ENCODE measurements at regions not wholly inside any gene's neighbourhood (a gene's known extent, or its start where the extent isn't known, plus 50 kb on each side); places are given as distances from the start of the nearest gene placed in this dataset.
"Not testable (repeated sequence)": the region's sequence is repeated elsewhere in the genome, so short reads cannot be mapped to it uniquely, and the experiment has no call there.

DNA sequence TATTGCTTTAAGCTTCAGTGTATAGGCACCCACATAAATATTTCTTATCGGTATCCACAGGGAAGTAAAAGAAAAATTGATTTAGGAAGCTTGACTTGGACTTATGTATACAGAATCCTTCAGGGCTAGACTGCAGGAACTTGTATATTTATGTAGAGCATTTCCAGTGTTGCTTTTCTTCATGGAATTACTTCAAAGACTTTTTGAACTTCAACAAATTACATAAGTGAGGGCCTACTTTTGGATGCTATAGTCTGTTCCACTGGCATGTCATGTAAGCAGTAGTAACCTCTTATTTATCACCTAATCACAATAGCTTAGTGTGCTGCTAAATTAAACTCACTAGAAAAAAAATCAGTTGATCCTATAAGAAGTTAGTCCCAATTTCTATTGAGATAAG lies 557.9 kb upstream of the SLITRK6 start:
- H3K9ac ChIP-seq (ENCODE audit: low read length), result no peak overlapping the region
- H3K4me3 ChIP-seq (ENCODE audit: low read depth in 1 of 2, low read length in 2 of 2), result no peak overlapping the region
- H3K27ac ChIP-seq (ENCODE audit: low read depth, low read length), result no peak overlapping the region

DNA sequence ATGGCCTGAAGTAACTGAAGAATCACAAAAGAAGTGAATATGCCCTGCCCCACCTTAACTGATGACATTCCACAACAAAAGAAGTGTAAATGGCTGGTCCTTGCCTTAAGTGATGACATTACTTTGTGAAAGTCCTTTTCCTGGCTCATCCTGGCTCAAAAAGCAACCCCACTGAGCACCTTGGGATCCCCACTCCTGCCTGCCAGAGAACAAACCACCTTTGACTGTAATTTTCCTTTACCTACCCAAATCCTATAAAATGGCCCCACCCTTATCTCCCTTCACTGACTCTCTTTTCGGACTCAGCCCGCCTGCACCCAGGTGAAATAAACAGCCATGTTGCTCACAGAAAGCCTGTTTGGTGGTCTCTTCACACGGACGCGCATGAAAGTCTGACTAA lies 564.5 kb upstream of the SLITRK6 start:
- H3K36me3 ChIP-seq (ENCODE audit: insufficient read depth, low read length); H3K9me3 ChIP-seq (ENCODE audit: low read length); H3K27ac ChIP-seq (ENCODE audit: low read depth, low read length); H3K9ac ChIP-seq (ENCODE audit: low read length); H3K4me3 ChIP-seq (ENCODE audit: low read depth in 1 of 2, low read length in 2 of 2); H3K27me3 ChIP-seq (ENCODE audit: control insufficient read depth in 1 of 2, insufficient read depth in 2 of 2, low read length in 2 of 2); H3K4me1 ChIP-seq (ENCODE audit: insufficient read depth, low read length): not testable (repeated sequence)

More for the DNA sequence above, 557.9 kb upstream of the SLITRK6 start:
- Histone ChIP-seq H3K27me3 (ENCODE audit: control insufficient read depth in 1 of 2, insufficient read depth in 2 of 2, low read length in 2 of 2) (no peaks in the 10 kb centered on the region), H3K4me1 (ENCODE audit: insufficient read depth, low read length) (no peaks in the 10 kb centered on the region), H3K36me3 (ENCODE audit: insufficient read depth, low read length) (no peaks in the 10 kb centered on the region), H3K9me3 (ENCODE audit: low read length) (no peaks in the 10 kb centered on the region)

DNA sequence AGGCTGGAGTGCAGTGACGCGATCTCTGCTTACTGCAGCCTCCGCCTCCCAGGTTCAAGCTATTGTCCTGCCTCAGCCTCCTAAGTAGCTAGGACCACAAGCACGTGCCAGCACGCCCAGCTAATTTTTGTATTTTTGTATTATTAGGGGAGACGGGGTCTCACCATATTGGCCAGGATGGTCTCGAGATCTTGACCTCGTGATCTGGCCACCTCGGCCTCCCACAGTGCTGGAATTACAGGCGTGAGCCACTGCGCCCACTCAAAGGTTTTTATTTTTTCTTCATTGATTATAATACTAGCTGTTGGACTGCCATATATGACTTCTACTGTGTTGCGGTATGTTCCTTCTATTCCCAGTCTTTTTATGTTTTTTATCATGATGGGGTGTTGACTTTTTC lies 569.7 kb upstream of the SLITRK6 start:
- Histone ChIP-seq H3K9me3 (ENCODE audit: low read length) (no peaks in the 10 kb centered on the region), H3K36me3 (ENCODE audit: insufficient read depth, low read length) (no peaks in the 10 kb centered on the region), H3K9ac (ENCODE audit: low read length) (no peak overlapping the region), H3K27ac (ENCODE audit: low read depth, low read length) (no peak overlapping the region), H3K4me3 (ENCODE audit: low read depth in 1 of 2, low read length in 2 of 2) (no peak overlapping the region), H3K27me3 (ENCODE audit: control insufficient read depth in 1 of 2, insufficient read depth in 2 of 2, low read length in 2 of 2) (no peaks in the 10 kb centered on the region), H3K4me1 (ENCODE audit: insufficient read depth, low read length) (no peaks in the 10 kb centered on the region)

DNA sequence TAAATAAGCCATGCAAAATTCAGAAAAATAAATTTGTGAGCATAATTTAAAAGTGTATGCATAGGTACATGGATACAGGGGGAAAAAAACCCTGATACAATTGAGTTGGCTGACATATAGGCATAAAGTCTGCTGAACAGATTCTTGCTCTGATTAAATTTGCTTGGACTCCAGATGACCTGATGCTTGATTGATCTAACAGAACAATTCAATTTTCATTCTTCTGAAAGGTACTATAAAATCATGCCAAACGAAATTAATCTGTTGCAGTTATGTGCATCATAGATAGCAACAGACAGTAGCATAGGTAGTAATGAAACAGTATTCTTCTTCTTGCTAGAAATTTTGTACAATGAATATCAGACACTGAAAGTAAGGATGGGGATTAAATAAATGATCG lies 578.2 kb upstream of the SLITRK6 start:
- Histone ChIP-seq H3K4me3 (ENCODE audit: low read depth in 1 of 2, low read length in 2 of 2) (no peak overlapping the region), H3K36me3 (ENCODE audit: insufficient read depth, low read length) (no peaks in the 10 kb centered on the region), H3K9me3 (ENCODE audit: low read length) (no peaks in the 10 kb centered on the region), H3K4me1 (ENCODE audit: insufficient read depth, low read length) (no peaks in the 10 kb centered on the region), H3K27me3 (ENCODE audit: control insufficient read depth in 1 of 2, insufficient read depth in 2 of 2, low read length in 2 of 2) (no peaks in the 10 kb centered on the region), H3K27ac (ENCODE audit: low read depth, low read length) (no peak overlapping the region), H3K9ac (ENCODE audit: low read length) (no peak overlapping the region)

DNA sequence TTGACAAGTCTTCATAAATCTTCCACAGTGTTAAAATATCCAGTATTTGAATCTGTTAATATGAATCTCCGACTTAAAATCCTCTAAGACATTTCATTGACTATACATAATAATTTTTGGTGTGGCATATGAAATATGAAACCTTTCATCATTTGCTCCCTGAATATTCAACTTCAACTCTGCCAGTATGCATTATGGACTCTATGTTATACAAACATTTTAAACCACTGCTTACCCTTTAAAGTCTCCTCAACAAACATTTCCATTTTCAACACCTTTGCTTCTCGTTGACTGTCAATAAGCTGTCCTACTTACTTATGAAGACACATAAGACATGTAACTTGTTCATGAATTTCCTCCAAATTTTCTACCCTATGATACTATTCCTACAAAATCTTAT lies 579.4 kb upstream of the SLITRK6 start:
- Histone ChIP-seq H3K9me3 (ENCODE audit: low read length) (no peaks in the 10 kb centered on the region), H3K9ac (ENCODE audit: low read length) (no peak overlapping the region), H3K27me3 (ENCODE audit: control insufficient read depth in 1 of 2, insufficient read depth in 2 of 2, low read length in 2 of 2) (no peaks in the 10 kb centered on the region), H3K4me1 (ENCODE audit: insufficient read depth, low read length) (no peaks in the 10 kb centered on the region), H3K36me3 (ENCODE audit: insufficient read depth, low read length) (no peaks in the 10 kb centered on the region), H3K27ac (ENCODE audit: low read depth, low read length) (no peak overlapping the region), H3K4me3 (ENCODE audit: low read depth in 1 of 2, low read length in 2 of 2) (no peak overlapping the region)

GRCh38 chr13:86383151-86383550 lies 583.9 kb upstream of the SLITRK6 start:
- no peaks in the 10 kb centered on the region for H3K4me1 ChIP-seq (ENCODE audit: insufficient read depth, low read length)
- no peaks in the 10 kb centered on the region for H3K9me3 ChIP-seq (ENCODE audit: low read length)
- no peak overlapping the region for H3K27ac ChIP-seq (ENCODE audit: low read depth, low read length)
- H3K4me3 ChIP-seq (ENCODE audit: low read depth in 1 of 2, low read length in 2 of 2), result no peak overlapping the region
- H3K36me3 ChIP-seq (ENCODE audit: insufficient read depth, low read length), result no peaks in the 10 kb centered on the region
- H3K9ac ChIP-seq (ENCODE audit: low read length), result no peak overlapping the region
- H3K27me3 ChIP-seq (ENCODE audit: control insufficient read depth in 1 of 2, insufficient read depth in 2 of 2, low read length in 2 of 2), result no peaks in the 10 kb centered on the region

DNA sequence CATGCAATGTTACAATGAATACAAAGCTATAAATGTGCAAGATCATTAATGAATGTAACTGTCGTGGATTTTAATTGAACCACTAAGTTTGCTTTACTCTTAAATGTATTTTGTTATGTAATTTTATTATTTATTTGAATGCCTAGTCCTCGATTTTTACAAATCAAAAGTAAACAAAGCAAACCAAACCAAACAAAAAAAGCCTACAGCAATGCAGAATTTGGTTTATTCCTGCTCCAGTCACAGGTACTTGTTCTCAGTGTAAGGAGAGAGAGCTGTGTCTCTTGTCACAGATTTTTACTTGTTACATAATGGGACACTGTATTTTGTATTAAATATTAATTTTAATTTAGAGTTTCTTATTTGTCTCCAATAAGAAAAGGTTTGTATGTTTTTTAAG lies 584.3 kb upstream of the SLITRK6 start:
- Histone ChIP-seq H3K9ac (ENCODE audit: low read length) (no peak overlapping the region), H3K36me3 (ENCODE audit: insufficient read depth, low read length) (no peaks in the 10 kb centered on the region), H3K4me1 (ENCODE audit: insufficient read depth, low read length) (no peaks in the 10 kb centered on the region), H3K9me3 (ENCODE audit: low read length) (no peaks in the 10 kb centered on the region), H3K4me3 (ENCODE audit: low read depth in 1 of 2, low read length in 2 of 2) (no peak overlapping the region), H3K27ac (ENCODE audit: low read depth, low read length) (no peak overlapping the region), H3K27me3 (ENCODE audit: control insufficient read depth in 1 of 2, insufficient read depth in 2 of 2, low read length in 2 of 2) (no peaks in the 10 kb centered on the region)

GRCh38 chr13:86397635-86398034 lies 598.4 kb upstream of the SLITRK6 start:
- H3K27me3 ChIP-seq (ENCODE audit: control insufficient read depth in 1 of 2, insufficient read depth in 2 of 2, low read length in 2 of 2), result no peaks in the 10 kb centered on the region
- H3K36me3 ChIP-seq (ENCODE audit: insufficient read depth, low read length), result no peaks in the 10 kb centered on the region

GRCh38 chr13:86399572-86399971 lies 600.4 kb upstream of the SLITRK6 start:
- Histone ChIP-seq H3K9ac (ENCODE audit: low read length) (no peak overlapping the region), H3K27ac (ENCODE audit: low read depth, low read length) (no peak overlapping the region), H3K36me3 (ENCODE audit: insufficient read depth, low read length) (no peaks in the 10 kb centered on the region), H3K4me1 (ENCODE audit: insufficient read depth, low read length) (peaks cover 5% of the 10 kb centered on the region), H3K27me3 (ENCODE audit: control insufficient read depth in 1 of 2, insufficient read depth in 2 of 2, low read length in 2 of 2) (no peaks in the 10 kb centered on the region), H3K9me3 (ENCODE audit: low read length) (no peaks in the 10 kb centered on the region), H3K4me3 (ENCODE audit: low read depth in 1 of 2, low read length in 2 of 2) (no peak overlapping the region)

More at GRCh38 chr13:86397635-86398034, 598.4 kb upstream of the SLITRK6 start:
- H3K4me1 ChIP-seq (ENCODE audit: insufficient read depth, low read length), result no peaks in the 10 kb centered on the region
- no peaks in the 10 kb centered on the region for H3K9me3 ChIP-seq (ENCODE audit: low read length)
- H3K9ac ChIP-seq (ENCODE audit: low read length), result no peak overlapping the region
- no peak overlapping the region for H3K27ac ChIP-seq (ENCODE audit: low read depth, low read length)
- H3K4me3 ChIP-seq (ENCODE audit: low read depth in 1 of 2, low read length in 2 of 2), result no peak overlapping the region

GRCh38 chr13:86402500-86402899 lies 603.3 kb upstream of the SLITRK6 start:
- Histone ChIP-seq H3K9ac (ENCODE audit: low read length) (no peak overlapping the region), H3K36me3 (ENCODE audit: insufficient read depth, low read length) (no peaks in the 10 kb centered on the region), H3K27ac (ENCODE audit: low read depth, low read length) (no peak overlapping the region), H3K27me3 (ENCODE audit: control insufficient read depth in 1 of 2, insufficient read depth in 2 of 2, low read length in 2 of 2) (no peaks in the 10 kb centered on the region), H3K4me1 (ENCODE audit: insufficient read depth, low read length) (peaks cover 5% of the 10 kb centered on the region), H3K4me3 (ENCODE audit: low read depth in 1 of 2, low read length in 2 of 2) (no peak overlapping the region), H3K9me3 (ENCODE audit: low read length) (no peaks in the 10 kb centered on the region)

DNA sequence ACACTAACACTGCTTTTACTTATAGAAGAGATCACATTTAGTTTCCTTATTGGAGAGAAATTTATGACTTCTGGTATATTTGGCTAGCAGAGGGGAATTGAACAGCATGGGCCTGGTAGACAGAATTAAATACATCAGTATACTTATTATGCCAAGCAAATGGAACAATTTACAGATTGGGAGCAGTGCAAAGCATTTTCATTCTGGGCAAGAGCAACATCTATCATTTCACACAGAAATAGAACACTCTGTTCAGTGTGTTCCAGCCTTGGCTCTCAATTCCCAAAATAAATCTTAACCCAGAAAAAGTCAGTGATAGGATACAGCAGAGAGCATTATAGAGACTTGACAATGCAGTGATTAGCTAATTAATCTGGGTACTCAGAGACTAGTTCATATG lies 604.0 kb upstream of the SLITRK6 start:
- Histone ChIP-seq H3K9ac (ENCODE audit: low read length) (no peak overlapping the region), H3K4me3 (ENCODE audit: low read depth in 1 of 2, low read length in 2 of 2) (no peak overlapping the region), H3K36me3 (ENCODE audit: insufficient read depth, low read length) (no peaks in the 10 kb centered on the region), H3K9me3 (ENCODE audit: low read length) (no peaks in the 10 kb centered on the region), H3K27me3 (ENCODE audit: control insufficient read depth in 1 of 2, insufficient read depth in 2 of 2, low read length in 2 of 2) (no peaks in the 10 kb centered on the region), H3K4me1 (ENCODE audit: insufficient read depth, low read length) (peaks cover 5% of the 10 kb centered on the region), H3K27ac (ENCODE audit: low read depth, low read length) (no peak overlapping the region)

GRCh38 chr13:86409466-86410241 lies 610.4 kb upstream of the SLITRK6 start:
- Histone ChIP-seq H3K4me1 (ENCODE audit: insufficient read depth, low read length) (no peaks in the 10 kb centered on the region), H3K9me3 (ENCODE audit: low read length) (no peaks in the 10 kb centered on the region), H3K4me3 (ENCODE audit: low read depth in 1 of 2, low read length in 2 of 2) (no peak overlapping the region), H3K27ac (ENCODE audit: low read depth, low read length) (no peak overlapping the region), H3K27me3 (ENCODE audit: control insufficient read depth in 1 of 2, insufficient read depth in 2 of 2, low read length in 2 of 2) (no peaks in the 10 kb centered on the region), H3K36me3 (ENCODE audit: insufficient read depth, low read length) (no peaks in the 10 kb centered on the region), H3K9ac (ENCODE audit: low read length) (no peak overlapping the region)

All from muscle layer of colon (tissue), 2 donors.